H9 (cell line): ENCODE measurements at regions not wholly inside any gene's neighbourhood (a gene's known extent, or its start where the extent isn't known, plus 50 kb on each side); places are given as distances from the start of the nearest gene placed in this dataset.

ENCODE experiments used
- DNase-seq: peaks from one replicate; pipeline ENCODE4 v3.0.0-alpha.2; 2017
- H2AFZ ChIP-seq: one replicate; pipeline ENCODE4 v1.6.1; 2013; ENCODE audit warnings: mild to moderate bottlenecking, low read length, control low read depth, moderate library complexity
- H2AK5ac ChIP-seq: 2 replicates; pipeline ENCODE4 v1.6.1; 2013; ENCODE audit warnings: low read length, control low read depth, mixed read lengths; ENCODE audit not compliant: insufficient read length
- H2BK120ac ChIP-seq: one replicate; pipeline ENCODE4 v1.6.1; 2013; ENCODE audit warnings: low read depth, mild to moderate bottlenecking, low read length, control low read depth, inconsistent platforms; ENCODE audit not compliant: poor library complexity, severe bottlenecking
- H2BK12ac ChIP-seq: 2 replicates; pipeline ENCODE4 v1.6.1; 2013; ENCODE audit warnings: low read length, control low read depth, mixed read lengths, low read depth; ENCODE audit not compliant: insufficient read length
- H2BK15ac ChIP-seq: 2 replicates; pipeline ENCODE4 v1.6.1; 2013; ENCODE audit warnings: low read depth, low read length, control low read depth
- H2BK20ac ChIP-seq: one replicate; pipeline ENCODE4 v1.6.1; 2013; ENCODE audit warnings: low read depth, mild to moderate bottlenecking, low read length, control low read depth, inconsistent platforms; ENCODE audit not compliant: poor library complexity, severe bottlenecking
- H2BK5ac ChIP-seq: 2 replicates; pipeline ENCODE4 v1.6.1; 2013; ENCODE audit warnings: low read length, control low read depth, mixed read lengths; ENCODE audit not compliant: insufficient read length
- H3K14ac ChIP-seq: 2 replicates; pipeline ENCODE4 v1.6.1; 2013; ENCODE audit warnings: low read length, control low read depth; ENCODE audit not compliant: insufficient read depth
- H3K18ac ChIP-seq: 2 replicates; pipeline ENCODE4 v1.6.1; 2013; ENCODE audit warnings: low read depth, mild to moderate bottlenecking, mixed read lengths, low read length, control low read depth; ENCODE audit not compliant: insufficient read length
- H3K23ac ChIP-seq: 2 replicates; pipeline ENCODE4 v1.6.1; 2013; ENCODE audit warnings: low read length, control low read depth, mixed read lengths, low read depth; ENCODE audit not compliant: insufficient read length
- H3K23me2 ChIP-seq: 2 replicates; pipeline ENCODE4 v1.6.1; 2013; ENCODE audit warnings: low read depth, mild to moderate bottlenecking, mixed read lengths, low read length, control low read depth; ENCODE audit not compliant: insufficient read length, poor library complexity, severe bottlenecking
- H3K27ac ChIP-seq: 2 replicates; pipeline ENCODE4 v1.5.1; 2013; ENCODE audit warnings: low read length, control low read depth, mixed read lengths, low read depth; ENCODE audit not compliant: insufficient read length
- H3K27me3 ChIP-seq: 2 replicates; pipeline ENCODE4 v1.6.1; 2013; ENCODE audit warnings: low read length, control low read depth, inconsistent platforms; ENCODE audit not compliant: insufficient read depth
- H3K4ac ChIP-seq: 2 replicates; pipeline ENCODE4 v1.6.1; 2013; ENCODE audit warnings: low read depth, mild to moderate bottlenecking, control low read depth, inconsistent platforms, low read length, moderate library complexity
- H3K4me1 ChIP-seq: 2 replicates; pipeline ENCODE4 v1.6.1; 2013; ENCODE audit warnings: low read length, control low read depth, inconsistent platforms; ENCODE audit not compliant: insufficient read depth
- H3K4me2 ChIP-seq: 2 replicates; pipeline ENCODE4 v1.6.1; 2013; ENCODE audit warnings: low read length, control low read depth, mixed read lengths; ENCODE audit not compliant: insufficient read length, insufficient read depth
- H3K56ac ChIP-seq: 2 replicates; pipeline ENCODE4 v1.6.1; 2013; ENCODE audit warnings: low read depth, mild to moderate bottlenecking, mixed read lengths, low read length, control low read depth; ENCODE audit not compliant: insufficient read length
- H3K79me1 ChIP-seq: 2 replicates; pipeline ENCODE4 v1.6.1; 2013; ENCODE audit warnings: low read depth, mild to moderate bottlenecking, moderate library complexity, low read length, control low read depth, inconsistent platforms; ENCODE audit not compliant: insufficient read depth, poor library complexity, severe bottlenecking
- H3K79me2 ChIP-seq: 2 replicates; pipeline ENCODE4 v1.6.1; 2013; ENCODE audit warnings: low read length, control low read depth, inconsistent platforms; ENCODE audit not compliant: insufficient read depth
- H3K9ac ChIP-seq: 2 replicates; pipeline ENCODE4 v1.6.1; 2013; ENCODE audit warnings: low read length, control low read depth, mixed read lengths; ENCODE audit not compliant: insufficient read length; ENCODE audit errors: extremely low read depth
- H3K9me3 ChIP-seq: one replicate; pipeline ENCODE4 v1.6.1; 2013; ENCODE audit warnings: low read depth, low read length, inconsistent platforms; ENCODE audit not compliant: control insufficient read depth
- H3T11ph ChIP-seq: one replicate; pipeline ENCODE4 v1.6.1; 2013; ENCODE audit warnings: mild to moderate bottlenecking, low read length, control low read depth, inconsistent platforms
- H4K20me1 ChIP-seq: one replicate; pipeline ENCODE4 v1.6.1; 2013; ENCODE audit not compliant: control insufficient read depth, insufficient read length, insufficient read depth
- H4K5ac ChIP-seq: 2 replicates; pipeline ENCODE4 v1.6.1; 2013; ENCODE audit warnings: low read depth, mild to moderate bottlenecking, mixed read lengths, low read length, control low read depth; ENCODE audit not compliant: insufficient read length
- H4K8ac ChIP-seq: replicated peaks from 2 replicates; pipeline ENCODE4 v1.6.1; 2013; ENCODE audit warnings: low read length, control low read depth, mixed read lengths, low read depth; ENCODE audit not compliant: insufficient read length
- H4K91ac ChIP-seq: 2 replicates; pipeline ENCODE4 v1.6.1; 2013; ENCODE audit warnings: low read depth, mild to moderate bottlenecking, moderate library complexity, mixed read lengths, low read length, control low read depth; ENCODE audit not compliant: insufficient read length
- H3K27ac Mint-ChIP-seq, 3 experiments: 2 replicates in 2 of 3; 3 replicates in 1 of 3; pipeline ENCODE4 v1.8.0; 2020 to 2021; ENCODE audit warnings: mixed read lengths in 3 of 3, mild to moderate bottlenecking in 1 of 3, moderate library complexity in 1 of 3
- H3K27me3 Mint-ChIP-seq: 2 replicates; pipeline ENCODE4 v1.8.0; 2021; ENCODE audit warnings: low read depth, mild to moderate bottlenecking, moderate library complexity, mixed read lengths
- H3K36me3 Mint-ChIP-seq, 3 experiments: 2 replicates in 2 of 3; 3 replicates in 1 of 3; pipeline ENCODE4 v1.8.0; 2020 to 2021; ENCODE audit warnings: low read depth in 3 of 3, mixed read lengths in 3 of 3; ENCODE audit not compliant: insufficient read depth in 1 of 3
- H3K4me1 Mint-ChIP-seq, 2 experiments: 2 replicates each; pipeline ENCODE4 v1.8.0; 2020; ENCODE audit warnings: mixed read lengths in 2 of 2
- H3K4me3 Mint-ChIP-seq, 2 experiments: 2 replicates in 1 of 2; 3 replicates in 1 of 2; pipeline ENCODE4 v1.8.0; 2020 to 2021; ENCODE audit warnings: mild to moderate bottlenecking in 2 of 2, mixed read lengths in 2 of 2, moderate library complexity in 1 of 2
- H3K9me3 Mint-ChIP-seq, 2 experiments: 2 replicates in 1 of 2; 3 replicates in 1 of 2; pipeline ENCODE4 v1.8.0; 2020; ENCODE audit warnings: mild to moderate bottlenecking in 2 of 2, mixed read lengths in 2 of 2, moderate library complexity in 1 of 2
- CTCF ChIP-seq: fragments of 200-600 bp; sonication (generic); conservative IDR thresholded peaks from 3 replicates; pipeline ENCODE4 v1.8.0; 2021; ENCODE audit warnings: antibody characterized with exemption, mild to moderate bottlenecking
- WGBS: extraction: QIAGEN DNeasy Blood & Tissue Kit; methylation state at CpG from one replicate; pipeline ENCODE4 v1.1.7; 2013; ENCODE audit warnings: missing lambda C conversion rate, low lambda C conversion rate, mixed read lengths; ENCODE audit not compliant: insufficient read length; ENCODE audit errors: extremely low coverage; 5-methylcytosine and 5-hydroxymethylcytosine counted together

DNA sequence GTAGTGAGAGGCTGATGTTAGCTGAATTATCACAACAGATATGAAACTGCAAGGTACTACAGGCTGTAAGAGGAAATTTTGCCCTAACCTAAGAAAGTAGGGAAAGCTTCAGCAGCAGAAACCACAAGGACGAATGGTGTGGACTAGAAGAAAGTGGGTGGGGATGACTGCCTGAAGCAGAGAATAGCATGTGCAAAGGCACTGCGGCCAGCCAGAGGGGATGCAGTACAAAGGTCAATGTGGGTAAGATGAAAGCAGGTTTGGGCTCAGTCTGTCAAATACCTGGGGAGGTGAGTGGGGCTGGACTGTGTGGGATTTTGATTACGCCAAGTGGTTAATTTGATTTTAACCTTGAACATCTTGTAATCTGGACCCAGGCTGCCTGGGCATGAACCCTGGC lies 199.3 kb upstream of the GALNT2 start:
- H3K9ac ChIP-seq: no peak overlapping the region
- H3K9me3 Mint-ChIP-seq: no peaks in the 10 kb centered on the region; a peak in 1 of 5 replicates
- H3K9me3 ChIP-seq: no peaks in the 10 kb centered on the region
- H2AFZ ChIP-seq: no peak overlapping the region
- no peak overlapping the region for H3K4ac ChIP-seq
- H2AK5ac ChIP-seq: no peak overlapping the region
- no peaks in the 10 kb centered on the region for H3K79me1 ChIP-seq
- no peak overlapping the region for H3K56ac ChIP-seq
- no peak for DNase-seq
- peaks cover 6 to 8% of the 10 kb centered on the region in 2 experiments; a peak in 3 of 4 replicates for H3K4me1 Mint-ChIP-seq
- H2BK20ac ChIP-seq: no peak overlapping the region
- no peak overlapping the region for H2BK120ac ChIP-seq
- no peak overlapping the region for H2BK5ac ChIP-seq
- H3T11ph ChIP-seq: no peak overlapping the region
- no peak overlapping the region for H4K8ac ChIP-seq
- no peaks in the 10 kb centered on the region for H4K20me1 ChIP-seq
- no peak overlapping the region for H3K14ac ChIP-seq
- H3K27ac Mint-ChIP-seq: no peak overlapping the region
- H3K4me2 ChIP-seq: no peak overlapping the region
- H3K23ac ChIP-seq: no peak overlapping the region
- no peaks in the 10 kb centered on the region for H3K36me3 Mint-ChIP-seq
- no peak overlapping the region for H4K5ac ChIP-seq
- H3K27ac ChIP-seq: no peak overlapping the region
- no peak overlapping the region for H2BK12ac ChIP-seq
- H3K18ac ChIP-seq: no peak overlapping the region
- H3K27me3 ChIP-seq: no peaks in the 10 kb centered on the region; the same call in 1 of the 2 replicates
- no peak for TF ChIP-seq CTCF
- no peak overlapping the region for H4K91ac ChIP-seq
- no CpG with 5 or more reads among the region's 3 CpGs for whole genome bisulfite sequencing
- H3K4me3 Mint-ChIP-seq: no peak overlapping the region
- H3K4me1 ChIP-seq: no peaks in the 10 kb centered on the region
- no peaks in the 10 kb centered on the region; the same call in 1 of the 2 replicates for H3K27me3 Mint-ChIP-seq
- no peaks in the 10 kb centered on the region for H3K79me2 ChIP-seq
- H3K23me2 ChIP-seq: no peaks in the 10 kb centered on the region
- H2BK15ac ChIP-seq: no peak overlapping the region
